Subcutaneous abdominal adipose tissue (tissue), 5 donors: ENCODE measurements at regions not wholly inside any gene's neighbourhood (a gene's known extent, or its start where the extent isn't known, plus 50 kb on each side); places are given as distances from the start of the nearest gene placed in this dataset.

Source experiments
- H3K27ac ChIP-seq: one replicate; pipeline ENCODE4 v1.7.0; 2013; ENCODE audit warnings: low read depth, mild to moderate bottlenecking, inconsistent platforms, low read length, moderate library complexity
- H3K27me3 ChIP-seq, 5 donors: one replicate each; pipeline ENCODE4 v1.7.0; 2013; ENCODE audit warnings: low read length in 5 of 5, inconsistent platforms in 1 of 5; ENCODE audit not compliant: control insufficient read depth in 5 of 5, insufficient read depth in 4 of 5
- H3K36me3 ChIP-seq, 5 donors: one replicate each; pipeline ENCODE4 v1.7.0; 2013; ENCODE audit warnings: low read length in 5 of 5; ENCODE audit not compliant: control insufficient read depth in 5 of 5, insufficient read depth in 5 of 5
- H3K4me1 ChIP-seq, 5 donors: one replicate each; pipeline ENCODE4 v1.7.0; 2013; ENCODE audit warnings: low read length in 5 of 5, mild to moderate bottlenecking in 3 of 5, moderate library complexity in 1 of 5; ENCODE audit not compliant: control insufficient read depth in 5 of 5, insufficient read depth in 5 of 5
- H3K4me3 ChIP-seq, 5 donors: one replicate each; pipeline ENCODE4 v1.7.0; 2013; ENCODE audit warnings: low read length in 5 of 5, low read depth in 1 of 5
- H3K9ac ChIP-seq, 5 donors: one replicate each; pipeline ENCODE4 v1.7.0; 2013; ENCODE audit warnings: low read length in 5 of 5, mild to moderate bottlenecking in 4 of 5, moderate library complexity in 3 of 5
- H3K9me3 ChIP-seq, 5 donors: one replicate each; pipeline ENCODE4 v1.7.0; 2013; ENCODE audit warnings: low read length in 5 of 5; ENCODE audit not compliant: control insufficient read depth in 5 of 5
- donor health status: healthy.
- donor health status: healthy.
- donor health status: healthy.
- donor health status: healthy.
- donor health status: healthy.

DNA sequence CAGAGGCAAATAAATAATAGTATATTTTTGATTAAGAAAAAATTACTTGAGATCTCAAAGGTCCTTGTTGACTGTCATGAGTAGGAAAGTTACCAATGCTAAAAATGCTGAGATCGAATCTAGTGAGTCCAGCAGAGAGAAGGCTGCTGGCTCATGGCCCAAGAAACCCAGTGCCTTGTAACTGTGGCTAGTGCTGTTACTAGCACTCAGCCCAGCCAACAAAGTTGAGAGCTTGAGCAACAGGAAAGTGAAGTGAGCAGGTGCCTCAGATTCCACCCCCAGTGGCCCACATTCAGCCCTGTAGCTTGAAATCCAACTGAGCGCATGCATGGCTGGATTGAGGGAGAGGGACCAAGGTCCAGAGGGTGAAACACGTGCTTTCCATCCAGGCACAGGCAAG is 398.2 kb downstream of the SHANK2 start:
- Histone ChIP-seq H3K36me3 (no peaks in the 10 kb centered on the region), H3K4me1 (no peaks in the 10 kb centered on the region), H3K9ac (no peak overlapping the region), H3K27ac (no peak overlapping the region), H3K4me3 (no peak overlapping the region), H3K27me3 (peaks cover 0 to 12% (median 4%) of the 10 kb centered on the region in 5 donors), H3K9me3 (peaks cover 0 to 15% (median 11%) of the 10 kb centered on the region in 5 donors)

DNA sequence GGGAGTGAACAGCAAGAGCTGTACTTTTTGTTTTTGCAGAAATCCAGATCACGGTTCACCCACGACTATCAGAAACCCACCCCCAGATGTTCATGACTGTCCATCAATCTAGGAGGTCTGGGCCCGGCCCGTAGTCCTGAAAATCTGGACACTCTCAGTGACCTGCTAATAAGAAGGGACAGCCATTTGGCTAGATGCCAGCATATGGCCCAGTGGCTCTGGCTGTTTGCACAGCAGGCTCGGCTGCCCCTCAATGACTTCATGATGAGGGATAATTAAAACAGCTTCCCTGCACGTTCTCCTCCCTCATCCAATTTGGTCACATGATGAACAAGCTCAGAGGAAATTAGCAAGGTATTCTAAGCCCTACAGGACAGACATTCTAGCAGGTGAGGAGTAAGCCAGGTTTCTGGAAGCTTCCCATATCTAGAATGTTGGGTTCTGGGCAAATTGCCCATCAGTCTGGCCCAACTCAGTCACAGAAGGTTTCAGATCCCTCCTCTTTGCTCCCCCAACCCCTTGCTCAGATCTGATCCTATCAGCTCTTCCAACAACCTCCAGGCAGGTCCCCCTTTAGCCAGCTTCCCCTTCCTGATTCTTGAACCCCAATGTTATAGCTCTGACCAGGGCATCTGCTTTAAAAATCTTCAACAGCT is 397.3 kb downstream of the SHANK2 start:
- no peaks in the 10 kb centered on the region for H3K4me1 ChIP-seq
- peaks cover 0 to 11% (median 8%) of the 10 kb centered on the region in 5 donors for H3K9me3 ChIP-seq
- H3K27me3 ChIP-seq, result peaks cover 0 to 14% (median 3%) of the 10 kb centered on the region in 5 donors
- no peak overlapping the region for H3K4me3 ChIP-seq
- H3K9ac ChIP-seq, result no peak overlapping the region
- no peaks in the 10 kb centered on the region for H3K36me3 ChIP-seq
- H3K27ac ChIP-seq, result no peak overlapping the region

DNA sequence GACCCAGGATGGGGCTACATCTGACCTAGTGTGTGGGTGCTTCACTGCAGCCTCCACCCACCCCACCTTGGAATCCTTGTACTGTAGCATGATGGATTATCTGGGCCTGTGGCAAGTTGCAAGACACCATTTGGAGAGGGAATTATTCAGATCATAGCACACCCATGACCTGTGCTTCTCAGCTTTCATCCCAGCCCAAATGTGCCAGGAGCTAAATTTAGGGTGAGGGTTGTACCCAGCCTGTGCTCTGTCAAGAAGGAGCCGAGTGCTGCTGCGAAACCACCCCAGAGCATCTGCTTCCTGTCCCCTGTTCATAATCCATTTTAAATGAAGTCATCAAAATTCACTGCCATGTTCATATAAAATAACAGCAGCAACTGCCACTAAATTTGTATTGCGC is 394.5 kb downstream of the SHANK2 start:
- Histone ChIP-seq H3K9ac (no peak overlapping the region), H3K4me1 (no peaks in the 10 kb centered on the region), H3K27ac (no peak overlapping the region), H3K27me3 (peaks cover 0 to 14% (median under 1%) of the 10 kb centered on the region in 5 donors), H3K9me3 (peaks cover 0 to 4% (median 0%) of the 10 kb centered on the region in 5 donors), H3K36me3 (no peaks in the 10 kb centered on the region), H3K4me3 (no peak overlapping the region)

DNA sequence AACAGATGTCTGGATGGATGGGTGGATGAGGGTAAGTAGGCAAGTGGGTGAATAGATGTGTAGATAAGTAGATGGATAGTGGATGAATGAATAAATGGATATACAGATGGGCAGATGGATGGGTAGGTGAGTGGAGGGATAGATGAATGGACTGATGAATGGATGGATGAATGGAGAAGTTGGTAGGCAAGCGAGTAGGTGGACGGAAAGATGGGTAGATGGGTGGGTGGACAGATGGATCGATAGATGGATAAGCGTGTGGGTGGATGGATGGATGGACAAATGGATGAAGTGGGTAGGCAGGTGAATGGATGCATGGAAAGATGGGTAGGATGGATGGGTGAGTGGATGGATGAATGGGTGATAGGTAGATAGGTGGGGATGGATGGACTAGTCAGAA is 393.2 kb downstream of the SHANK2 start:
- H3K27me3 ChIP-seq, result peaks cover 0 to 12% (median 0%) of the 10 kb centered on the region in 5 donors

DNA sequence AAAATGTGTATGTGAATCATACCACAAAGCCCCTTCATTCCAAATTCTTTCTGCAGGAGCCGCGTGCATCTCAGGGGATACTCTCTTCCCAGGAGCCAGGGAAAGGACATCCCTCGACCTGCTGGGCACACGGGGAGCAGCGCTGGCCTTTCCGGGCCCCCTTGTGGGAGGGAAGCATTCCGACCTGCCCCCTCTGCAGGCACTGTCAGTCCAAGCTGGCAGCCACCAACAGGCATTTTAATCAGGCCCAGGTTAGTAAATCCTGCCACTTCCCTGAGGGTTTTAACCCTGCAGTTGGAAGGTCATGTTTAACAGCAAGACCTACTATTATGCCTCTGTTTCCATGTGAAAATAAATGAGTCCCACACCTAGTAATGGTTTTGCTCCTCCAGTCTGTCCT is 391.5 kb downstream of the SHANK2 start:
- no peak overlapping the region for H3K4me3 ChIP-seq
- no peaks in the 10 kb centered on the region for H3K4me1 ChIP-seq
- no peak overlapping the region for H3K9ac ChIP-seq
- no peak overlapping the region for H3K27ac ChIP-seq
- peaks cover 0 to 12% (median 3%) of the 10 kb centered on the region in 5 donors for H3K27me3 ChIP-seq
- H3K9me3 ChIP-seq, result peaks cover 0 to 4% (median 0%) of the 10 kb centered on the region in 5 donors
- H3K36me3 ChIP-seq, result no peaks in the 10 kb centered on the region

More for the DNA sequence above, 393.2 kb downstream of the SHANK2 start:
- no peak overlapping the region for H3K9ac ChIP-seq
- no peaks in the 10 kb centered on the region for H3K4me1 ChIP-seq
- peaks cover 0 to 4% (median 0%) of the 10 kb centered on the region in 5 donors for H3K9me3 ChIP-seq
- no peak overlapping the region for H3K27ac ChIP-seq
- H3K36me3 ChIP-seq, result no peaks in the 10 kb centered on the region
- H3K4me3 ChIP-seq, result no peak overlapping the region

DNA sequence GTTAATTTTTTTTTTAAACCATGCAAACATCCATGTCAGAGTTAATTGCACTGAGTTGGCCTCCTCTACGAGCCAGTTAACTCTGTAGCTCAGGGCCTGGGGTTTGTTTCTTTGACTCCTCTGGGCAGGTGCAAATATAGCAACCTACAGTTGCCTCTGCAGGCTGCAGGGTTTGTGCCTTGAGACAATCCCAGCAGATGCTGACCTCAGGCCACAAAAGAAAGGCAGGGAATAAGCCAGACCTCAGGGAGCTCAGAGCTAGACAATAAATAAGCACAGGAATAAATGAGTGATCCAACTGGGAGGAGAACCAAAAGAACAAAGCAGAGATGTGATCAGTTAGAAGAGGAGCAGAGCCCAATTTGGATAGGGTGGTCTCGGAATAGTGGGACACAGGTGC is 390.8 kb downstream of the SHANK2 start:
- no peak overlapping the region for H3K9ac ChIP-seq
- no peak overlapping the region for H3K27ac ChIP-seq
- H3K9me3 ChIP-seq, result peaks cover 0 to 4% (median 0%) of the 10 kb centered on the region in 5 donors
- H3K4me1 ChIP-seq, result no peaks in the 10 kb centered on the region
- no peaks in the 10 kb centered on the region for H3K36me3 ChIP-seq
- H3K4me3 ChIP-seq, result no peak overlapping the region
- H3K27me3 ChIP-seq, result peaks cover 0 to 12% (median 4%) of the 10 kb centered on the region in 5 donors

DNA sequence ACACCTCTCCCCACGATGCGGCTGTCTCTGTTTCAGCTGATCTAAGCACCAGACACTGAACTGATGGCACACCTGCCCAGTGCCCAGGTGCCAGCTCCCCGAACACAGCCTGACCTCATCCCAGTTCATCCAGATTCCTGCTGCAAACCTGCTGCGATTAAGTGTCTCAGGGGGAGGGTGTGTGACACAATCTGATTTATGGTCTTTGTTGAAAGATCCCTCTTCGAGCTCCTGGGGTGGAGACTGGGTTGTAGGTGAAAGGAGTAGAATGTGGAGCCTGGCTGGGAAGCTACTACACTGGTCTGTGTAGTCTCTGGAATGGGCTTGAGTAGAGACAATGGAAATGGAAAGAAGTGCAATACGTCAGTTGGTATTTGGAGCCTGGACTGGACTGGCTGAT is 390.3 kb downstream of the SHANK2 start:
- no peaks in the 10 kb centered on the region for H3K4me1 ChIP-seq
- peaks cover 0 to 4% (median 0%) of the 10 kb centered on the region in 5 donors for H3K9me3 ChIP-seq

DNA sequence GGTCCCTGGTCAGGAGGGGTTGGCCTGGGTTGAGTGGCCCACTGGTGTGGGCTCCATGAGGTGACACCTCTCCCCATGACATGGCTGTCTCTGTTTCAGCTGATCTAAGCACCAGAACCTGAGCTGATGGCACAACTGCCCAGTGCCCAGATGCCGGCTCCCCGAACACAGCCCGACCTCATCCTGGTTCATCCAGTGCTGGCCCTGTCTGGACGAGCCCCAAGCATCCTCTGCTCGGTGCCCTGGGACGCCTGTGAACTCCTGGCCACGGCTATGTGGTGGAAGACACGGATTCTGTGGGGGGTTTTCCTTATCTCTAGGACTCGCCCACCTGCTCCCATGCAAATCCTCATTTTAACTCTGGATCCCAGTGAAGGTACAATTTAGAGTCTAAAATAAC is 389.2 kb downstream of the SHANK2 start:
- Histone ChIP-seq H3K9ac (no peak overlapping the region), H3K27ac (no peak overlapping the region), H3K36me3 (no peaks in the 10 kb centered on the region), H3K4me3 (no peak overlapping the region), H3K9me3 (no peaks in the 10 kb centered on the region), H3K4me1 (no peaks in the 10 kb centered on the region), H3K27me3 (peaks cover 0 to 16% (median 5%) of the 10 kb centered on the region in 5 donors)

More for the DNA sequence above, 390.3 kb downstream of the SHANK2 start:
- Histone ChIP-seq H3K9ac (no peak overlapping the region), H3K27ac (no peak overlapping the region), H3K4me3 (no peak overlapping the region), H3K27me3 (peaks cover 0 to 14% (median 4%) of the 10 kb centered on the region in 5 donors), H3K36me3 (no peaks in the 10 kb centered on the region)

DNA sequence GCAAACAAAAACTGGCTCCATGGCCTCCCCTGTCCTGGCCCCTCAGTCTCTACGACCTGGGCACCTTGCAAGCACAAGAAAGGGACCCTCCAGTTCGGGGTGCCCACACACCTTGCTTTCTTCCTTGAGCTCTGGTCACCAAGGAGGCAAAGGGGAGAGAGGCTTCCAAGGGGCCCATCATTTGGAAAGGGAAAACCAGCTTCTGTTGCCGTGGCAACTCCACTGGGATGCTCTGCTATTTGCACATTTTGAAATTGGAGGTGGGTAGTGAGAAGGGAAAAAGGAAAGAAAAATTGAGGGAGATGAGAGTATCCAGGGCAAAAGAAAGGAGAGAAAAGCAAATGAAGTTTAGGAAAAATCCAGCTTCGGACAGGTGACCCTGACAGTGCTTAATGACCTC is 388.4 kb downstream of the SHANK2 start:
- Histone ChIP-seq H3K4me3 (no peak overlapping the region), H3K4me1 (no peaks in the 10 kb centered on the region), H3K9me3 (no peaks in the 10 kb centered on the region), H3K27me3 (peaks cover 0 to 22% (median 9%) of the 10 kb centered on the region in 5 donors), H3K27ac (no peak overlapping the region), H3K36me3 (no peaks in the 10 kb centered on the region), H3K9ac (no peak overlapping the region)

DNA sequence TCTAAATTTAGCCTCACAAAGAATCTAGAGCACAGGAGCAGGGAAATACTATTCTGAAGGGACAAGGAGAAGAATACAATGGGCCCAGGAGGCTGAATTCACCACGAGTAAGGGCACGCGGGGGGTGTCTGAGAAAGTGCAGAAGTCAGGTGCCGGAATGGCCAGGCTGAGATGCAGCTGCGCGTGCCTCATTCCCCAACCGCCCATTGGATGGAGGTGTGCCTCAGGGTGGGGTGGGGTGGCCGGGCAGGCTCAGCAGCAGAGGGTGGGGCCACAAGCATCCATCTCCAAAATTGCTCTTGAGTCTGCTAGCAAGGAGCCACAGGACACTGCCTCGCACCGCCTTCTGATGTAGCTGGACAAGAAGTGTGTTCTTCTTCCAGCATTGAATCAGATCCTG is 387.0 kb downstream of the SHANK2 start:
- Histone ChIP-seq H3K9me3 (no peaks in the 10 kb centered on the region), H3K27me3 (peaks cover 0 to 27% (median 22%) of the 10 kb centered on the region in 5 donors), H3K4me1 (no peaks in the 10 kb centered on the region), H3K36me3 (no peaks in the 10 kb centered on the region), H3K4me3 (no peak overlapping the region), H3K9ac (no peak overlapping the region), H3K27ac (no peak overlapping the region)
